ENCODE measurements at regions not wholly inside any gene's neighbourhood (a gene's known extent, or its start where the extent isn't known, plus 50 kb on each side); places are given as distances from the start of the nearest gene placed in this dataset.

GRCh38 chr3:186487819-186488218 is 56.4 kb downstream of the CRYGS start:
- H3K27me3 ChIP-seq: no peaks in the 10 kb centered on the region
- no peaks in the 10 kb centered on the region for H3K36me3 ChIP-seq
- no peak overlapping the region for H3K4me3 ChIP-seq
- 64 to 66% methylated on average over 3 of the region's 3 CpGs for WGBS, 2 donors
- peak in 5 of 8 donors; percentile 41 to 77 (median 65) for ATAC-seq
- no peak for DNase-seq
- H3K27ac ChIP-seq: no peak overlapping the region
- intact Hi-C loops (cut with DNase I): loop anchor here in 1 of 10 donors (5.0 kb wide), 1 partner anchor 231 kb away; no protein-coding TSS in a partner anchor
- H3K9me3 ChIP-seq: no peaks in the 10 kb centered on the region
- TF ChIP-seq CTCF (IDR thresholded peaks at IDR 0.05): peak in 7 of 9 donors; percentile 9 to 46 (median 32)
- H3K4me1 ChIP-seq: peaks cover 0 to 6% (median 0%) of the 10 kb centered on the region in 9 donors

GRCh38 chr3:186487037-186487436 is 57.1 kb downstream of the CRYGS start:
- H3K4me3 ChIP-seq: no peak overlapping the region
- H3K9me3 ChIP-seq: no peaks in the 10 kb centered on the region
- H3K27me3 ChIP-seq: no peaks in the 10 kb centered on the region
- H3K27ac ChIP-seq: no peak overlapping the region
- H3K36me3 ChIP-seq: no peaks in the 10 kb centered on the region
- WGBS, 2 donors: 73 to 78% methylated on average over 4 of the region's 4 CpGs
- intact Hi-C loops (cut with DNase I): loop anchor here in 1 of 10 donors (5.0 kb wide), 1 partner anchor 230 kb away; no protein-coding TSS in a partner anchor
- ATAC-seq (no peak), DNase-seq (no peak)
- H3K4me1 ChIP-seq: peaks cover 0 to 4% (median 0%) of the 10 kb centered on the region in 9 donors
- TF ChIP-seq CTCF (IDR thresholded peaks at IDR 0.05): no peak

GRCh38 chr3:186483611-186484340 is 60.4 kb downstream of the CRYGS start:
- DNase-seq (no peak), ATAC-seq (peak in 1 of 8 donors; percentile 70)
- TF ChIP-seq CTCF (IDR thresholded peaks at IDR 0.05): no peak
- intact Hi-C loops (cut with DNase I): no loop called here
- no peak overlapping the region for H3K4me3 ChIP-seq
- H3K27ac ChIP-seq: no peak overlapping the region
- 75 to 76% methylated on average over 8 of the region's 8 CpGs for WGBS, 2 donors
- H3K4me1 ChIP-seq: peaks cover 0 to 7% (median 0%) of the 10 kb centered on the region in 9 donors
- H3K9me3 ChIP-seq: no peaks in the 10 kb centered on the region
- no peaks in the 10 kb centered on the region for H3K27me3 ChIP-seq
- no peaks in the 10 kb centered on the region for H3K36me3 ChIP-seq

- DNase-seq: no peak
- Histone ChIP-seq H3K4me1 (peaks cover 0 to 7% (median 0%) of the 10 kb centered on the region in 9 donors), H3K4me3 (no peak overlapping the region), H3K27ac (no peak overlapping the region), H3K36me3 (no peaks in the 10 kb centered on the region), H3K27me3 (peaks cover 0 to 3% (median 0%) of the 10 kb centered on the region in 7 donors), H3K9me3 (no peaks in the 10 kb centered on the region)
- ATAC-seq: no peak
- no peak for TF ChIP-seq CTCF (IDR thresholded peaks at IDR 0.05)
- intact Hi-C loops (cut with DNase I): no loop called here
- WGBS, 2 donors: 67 to 78% methylated on average over 4 of the region's 4 CpGs
These were observed 62.7 kb downstream of the CRYGS start for GRCh38 chr3:186481526-186481925.

Data from heart right ventricle (tissue), 16 donors.